ENCODE measurements at regions not wholly inside any gene's neighbourhood (a gene's known extent, or its start where the extent isn't known, plus 50 kb on each side); places are given as distances from the start of the nearest gene placed in this dataset.

- Histone ChIP-seq H3K4me1 (no peaks in the 10 kb centered on the region), H3K9me3 (no peaks in the 10 kb centered on the region), H3K27me3 (no peaks in the 10 kb centered on the region), H3K27ac (no peak overlapping the region), H3K4me3 (no peak overlapping the region), H3K36me3 (no peaks in the 10 kb centered on the region)
- DNase-seq, result peak in 2 of 4 donors; percentile 73 to 77
- ATAC-seq, result no peak
- no peak for TF ChIP-seq CTCF (IDR thresholded peaks at IDR 0.05)
- intact Hi-C loops (cut with DNase I), result no loop called here
Measured at GRCh38 chr14:22095860-22096513, 422.4 kb upstream of the OR4E1 start.

- Histone ChIP-seq H3K4me3 (no peak overlapping the region), H3K4me1 (no peaks in the 10 kb centered on the region), H3K36me3 (no peaks in the 10 kb centered on the region), H3K9me3 (no peaks in the 10 kb centered on the region), H3K27ac (no peak overlapping the region), H3K27me3 (no peaks in the 10 kb centered on the region)
- intact Hi-C loops (cut with DNase I), result no loop called here
- TF ChIP-seq CTCF (IDR thresholded peaks at IDR 0.05), result no peak
- no peak for ATAC-seq
- DNase-seq, result no peak
Measured at GRCh38 chr14:22089940-22090339, 416.3 kb upstream of the OR4E1 start.

- H3K4me1 ChIP-seq, result no peaks in the 10 kb centered on the region
- H3K9me3 ChIP-seq, result no peaks in the 10 kb centered on the region
- DNase-seq (no peak), ATAC-seq (no peak)
- no peak for TF ChIP-seq CTCF (IDR thresholded peaks at IDR 0.05)
- H3K36me3 ChIP-seq, result no peaks in the 10 kb centered on the region
- H3K27me3 ChIP-seq, result no peaks in the 10 kb centered on the region
- intact Hi-C loops (cut with DNase I), result no loop called here
- no peak overlapping the region for H3K4me3 ChIP-seq
- no peak overlapping the region for H3K27ac ChIP-seq
Measured at GRCh38 chr14:22088614-22089342, 415.2 kb upstream of the OR4E1 start.

- H3K27me3 ChIP-seq, result no peaks in the 10 kb centered on the region
- H3K27ac ChIP-seq, result no peak overlapping the region
- no peaks in the 10 kb centered on the region for H3K9me3 ChIP-seq
- DNase-seq (no peak), ATAC-seq (no peak)
- no peak overlapping the region for H3K4me3 ChIP-seq
- no peaks in the 10 kb centered on the region for H3K4me1 ChIP-seq
- no peak for TF ChIP-seq CTCF (IDR thresholded peaks at IDR 0.05)
- no peaks in the 10 kb centered on the region for H3K36me3 ChIP-seq
- intact Hi-C loops (cut with DNase I), result no loop called here
Measured at GRCh38 chr14:22086131-22086530, 412.5 kb upstream of the OR4E1 start.

GRCh38 chr14:22084393-22085281, 411.0 kb upstream of the OR4E1 start:
- peak; percentile 64 to 66 for TF ChIP-seq CTCF (IDR thresholded peaks at IDR 0.05)
- Histone ChIP-seq H3K4me3 (no peak overlapping the region), H3K9me3 (no peaks in the 10 kb centered on the region), H3K4me1 (no peaks in the 10 kb centered on the region), H3K27ac (no peak overlapping the region), H3K36me3 (no peaks in the 10 kb centered on the region), H3K27me3 (no peaks in the 10 kb centered on the region)
- intact Hi-C loops (cut with DNase I), result no loop called here
- DNase-seq (peak in 2 of 4 donors; percentile 40 to 60), ATAC-seq (peak; percentile 72)

Data from left lung (tissue), 4 donors.